Smooth muscle cell (in vitro differentiated cells): ENCODE measurements at regions not wholly inside any gene's neighbourhood (a gene's known extent, or its start where the extent isn't known, plus 50 kb on each side); places are given as distances from the start of the nearest gene placed in this dataset.
"Not testable (repeated sequence)": the region's sequence is repeated elsewhere in the genome, so short reads cannot be mapped to it uniquely, and the experiment has no call there.

Experiments used
- DNase-seq: peaks from one replicate; lab custom pipeline; 2025; ENCODE audit not compliant: unreplicated experiment; lab: John Stamatoyannopoulos, UW
- H2AFZ ChIP-seq: fragments of 200-600 bp; sonication (generic); 2 replicates; pipeline ENCODE4 v1.6.0; 2016; ENCODE audit warnings: antibody characterized with exemption, low read depth, mild to moderate bottlenecking
- H3F3A ChIP-seq: fragments of 200-600 bp; sonication (generic); 2 replicates; pipeline ENCODE4 v1.6.0; 2017; ENCODE audit warnings: antibody characterized with exemption, low read depth
- H3K27ac ChIP-seq: fragments of 200-600 bp; sonication (generic); 2 replicates; pipeline ENCODE4 v1.5.1; 2016; ENCODE audit warnings: low read depth, mild to moderate bottlenecking
- H3K27me3 ChIP-seq: fragments of 200-600 bp; sonication (generic); 2 replicates; pipeline ENCODE4 v1.6.1; 2016; ENCODE audit warnings: low read depth, mild to moderate bottlenecking
- H3K36me3 ChIP-seq: fragments of 200-600 bp; sonication (generic); 2 replicates; pipeline ENCODE4 v1.5.1; 2016; ENCODE audit warnings: low read depth
- H3K4me1 ChIP-seq: fragments of 200-600 bp; sonication (generic); 2 replicates; pipeline ENCODE4 v1.5.1; 2016; ENCODE audit warnings: low read depth
- H3K4me2 ChIP-seq: fragments of 200-600 bp; sonication (generic); 2 replicates; pipeline ENCODE4 v1.6.0; 2016; ENCODE audit warnings: mild to moderate bottlenecking
- H3K4me3 ChIP-seq: fragments of 200-600 bp; sonication (generic); 2 replicates; pipeline ENCODE4 v1.5.1; 2016; ENCODE audit warnings: mild to moderate bottlenecking
- H3K79me2 ChIP-seq: fragments of 200-600 bp; sonication (generic); 2 replicates; pipeline ENCODE4 v1.6.0; 2016; ENCODE audit warnings: low read depth, mild to moderate bottlenecking
- H3K9ac ChIP-seq: fragments of 200-600 bp; sonication (generic); 2 replicates; pipeline ENCODE4 v1.6.0; 2016; ENCODE audit warnings: low read depth
- H3K9me3 ChIP-seq: fragments of 200-600 bp; sonication (generic); replicated peaks from 2 replicates; pipeline ENCODE4 v1.5.1; 2016; ENCODE audit warnings: low read depth
- H4K20me1 ChIP-seq: fragments of 200-600 bp; sonication (generic); 2 replicates; pipeline ENCODE4 v1.6.0; 2016; ENCODE audit warnings: low read depth
- CTCF ChIP-seq: fragments of 200-600 bp; sonication (generic); IDR thresholded peaks from 2 replicates; pipeline ENCODE4 v1.5.1; 2017; ENCODE audit warnings: borderline replicate concordance, mild to moderate bottlenecking, antibody characterized with exemption; ENCODE audit not compliant: insufficient read depth, poor library complexity, severe bottlenecking
- WGBS: methylation state at CpG from one replicate; pipeline ENCODE4 v1.1.7; 2016; ENCODE audit warnings: low lambda C conversion rate; 5-methylcytosine and 5-hydroxymethylcytosine counted together

- no peaks in the 10 kb centered on the region for H3K79me2 ChIP-seq
- no peak overlapping the region for H3K27ac ChIP-seq
- H3F3A ChIP-seq: no peaks in the 10 kb centered on the region
- DNase-seq: no peak
- no peaks in the 10 kb centered on the region for H3K9me3 ChIP-seq
- H3K4me2 ChIP-seq: no peak overlapping the region
- H4K20me1 ChIP-seq: no peaks in the 10 kb centered on the region
- no peaks in the 10 kb centered on the region for H3K27me3 ChIP-seq
- H2AFZ ChIP-seq: no peak overlapping the region
- peaks cover 4% of the 10 kb centered on the region for H3K4me1 ChIP-seq
- H3K9ac ChIP-seq: no peak overlapping the region
- no peak for TF ChIP-seq CTCF
- H3K4me3 ChIP-seq: no peak overlapping the region
- no peaks in the 10 kb centered on the region for H3K36me3 ChIP-seq
- 76% methylated on average over 6 of the region's 6 CpGs for WGBS
These were observed 149.5 kb downstream of the RNF144B start for GRCh38 chr6:18536591-18537055.

GRCh38 chr6:18538315-18538714 is 151.2 kb downstream of the RNF144B start:
- 91% methylated on average over 3 of the region's 3 CpGs for WGBS
- Histone ChIP-seq H3K79me2 (no peaks in the 10 kb centered on the region), H3K4me2 (no peak overlapping the region), H2AFZ (no peak overlapping the region), H3K27ac (no peak overlapping the region), H3K36me3 (no peaks in the 10 kb centered on the region), H3K27me3 (no peaks in the 10 kb centered on the region), H3K9me3 (no peaks in the 10 kb centered on the region), H4K20me1 (no peaks in the 10 kb centered on the region), H3K9ac (no peak overlapping the region), H3F3A (no peaks in the 10 kb centered on the region), H3K4me3 (no peak overlapping the region), H3K4me1 (peaks cover 4% of the 10 kb centered on the region)
- no peak for TF ChIP-seq CTCF
- DNase-seq: no peak

- Histone ChIP-seq H3K79me2 (no peaks in the 10 kb centered on the region), H3K4me1 (no peaks in the 10 kb centered on the region), H3K27me3 (no peaks in the 10 kb centered on the region), H2AFZ (no peak overlapping the region), H3K9ac (no peak overlapping the region), H3K4me2 (no peak overlapping the region), H3K4me3 (no peak overlapping the region), H4K20me1 (no peaks in the 10 kb centered on the region), H3K36me3 (no peaks in the 10 kb centered on the region), H3K9me3 (no peaks in the 10 kb centered on the region), H3F3A (no peaks in the 10 kb centered on the region), H3K27ac (no peak overlapping the region)
- no peak for TF ChIP-seq CTCF
- DNase-seq: no peak
- WGBS: 82% methylated on average over 6 of the region's 6 CpGs
These were observed 155.9 kb downstream of the RNF144B start for GRCh38 chr6:18543051-18543450.

- H3K4me1 ChIP-seq, H3K9me3 ChIP-seq, H3K27me3 ChIP-seq, H2AFZ ChIP-seq, H3K36me3 ChIP-seq, H3K27ac ChIP-seq, H3K4me2 ChIP-seq, H3K9ac ChIP-seq, H4K20me1 ChIP-seq, H3K4me3 ChIP-seq, DNase-seq, H3K79me2 ChIP-seq, H3F3A ChIP-seq: not testable (repeated sequence)
- WGBS: 97% methylated on average over 1 of the region's 1 CpG
These were observed 158.0 kb downstream of the RNF144B start for GRCh38 chr6:18545142-18545541.
